ENCODE measurements at regions not wholly inside any gene's neighbourhood (a gene's known extent, or its start where the extent isn't known, plus 50 kb on each side); places are given as distances from the start of the nearest gene placed in this dataset.

GRCh38 chr7:10483671-10484070, 490.0 kb upstream of the PHF14 start:
- TF ChIP-seq EP300 (IDR thresholded peaks at IDR 0.05; ENCODE audit: borderline replicate concordance) (no peak), MAX (IDR thresholded peaks at IDR 0.05) (no peak), REST (IDR thresholded peaks at IDR 0.05; ENCODE audit: low read depth) (no peak), TAF1 (IDR thresholded peaks at IDR 0.05; ENCODE audit: low read depth) (no peak), CREB1 (IDR thresholded peaks at IDR 0.05; ENCODE audit: low read depth) (no peak), NFIC (IDR thresholded peaks at IDR 0.05) (no peak), TEAD4 (IDR thresholded peaks at IDR 0.05) (no peak), USF1 (IDR thresholded peaks at IDR 0.05) (no peak), RAD21 (IDR thresholded peaks at IDR 0.05; ENCODE audit: low read depth) (no peak)

Data from Ishikawa (cell line).